Upper lobe of left lung (tissue), 4 donors: ENCODE measurements at regions not wholly inside any gene's neighbourhood (a gene's known extent, or its start where the extent isn't known, plus 50 kb on each side); places are given as distances from the start of the nearest gene placed in this dataset.

Source experiments
- POLR2A ChIP-seq, 4 donors: fragments of 450-650 bp; IDR thresholded peaks; one replicate each; pipeline ENCODE4 v1.5.1; 2016 to 2017; ENCODE audit warnings: antibody characterized with exemption in 4 of 4, mild to moderate bottlenecking in 2 of 4
- TF ChIP-seq, protein P1 (sequence below), 6 experiments: fragments of 450-650 bp in 4 of 6; fragments of 200-600 bp in 2 of 6; sonication (generic) in 2 of 6; IDR thresholded peaks; one replicate each; pipeline ENCODE4 v1.5.1; 2016 to 2019; ENCODE audit warnings: antibody characterized with exemption in 6 of 6

- TF ChIP-seq POLR2A (IDR thresholded peaks at IDR 0.05): no peak
- TF ChIP-seq, protein P1, sequence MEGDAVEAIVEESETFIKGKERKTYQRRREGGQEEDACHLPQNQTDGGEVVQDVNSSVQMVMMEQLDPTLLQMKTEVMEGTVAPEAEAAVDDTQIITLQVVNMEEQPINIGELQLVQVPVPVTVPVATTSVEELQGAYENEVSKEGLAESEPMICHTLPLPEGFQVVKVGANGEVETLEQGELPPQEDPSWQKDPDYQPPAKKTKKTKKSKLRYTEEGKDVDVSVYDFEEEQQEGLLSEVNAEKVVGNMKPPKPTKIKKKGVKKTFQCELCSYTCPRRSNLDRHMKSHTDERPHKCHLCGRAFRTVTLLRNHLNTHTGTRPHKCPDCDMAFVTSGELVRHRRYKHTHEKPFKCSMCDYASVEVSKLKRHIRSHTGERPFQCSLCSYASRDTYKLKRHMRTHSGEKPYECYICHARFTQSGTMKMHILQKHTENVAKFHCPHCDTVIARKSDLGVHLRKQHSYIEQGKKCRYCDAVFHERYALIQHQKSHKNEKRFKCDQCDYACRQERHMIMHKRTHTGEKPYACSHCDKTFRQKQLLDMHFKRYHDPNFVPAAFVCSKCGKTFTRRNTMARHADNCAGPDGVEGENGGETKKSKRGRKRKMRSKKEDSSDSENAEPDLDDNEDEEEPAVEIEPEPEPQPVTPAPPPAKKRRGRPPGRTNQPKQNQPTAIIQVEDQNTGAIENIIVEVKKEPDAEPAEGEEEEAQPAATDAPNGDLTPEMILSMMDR (IDR thresholded peaks at IDR 0.05): no peak
Measured at GRCh38 chr17:5947701-5948180, 122.4 kb upstream of the WSCD1 start.
